IMR-90 (cell line): ENCODE measurements at regions not wholly inside any gene's neighbourhood (a gene's known extent, or its start where the extent isn't known, plus 50 kb on each side); places are given as distances from the start of the nearest gene placed in this dataset.

Experiments
- SMC3 ChIP-seq: fragments of 150-350 bp; IDR thresholded peaks from 2 replicates; pipeline ENCODE4 v1.6.1; 2016; ENCODE audit warnings: low read depth, mild to moderate bottlenecking, antibody characterized with exemption, low read length, moderate library complexity
- TF ChIP-seq, protein P1 (sequence below): conservative IDR thresholded peaks from 2 replicates; pipeline ENCODE4 v1.5.1; 2012; ENCODE audit warnings: mild to moderate bottlenecking, low read depth, low read length, improper control_type of control experiment

DNA sequence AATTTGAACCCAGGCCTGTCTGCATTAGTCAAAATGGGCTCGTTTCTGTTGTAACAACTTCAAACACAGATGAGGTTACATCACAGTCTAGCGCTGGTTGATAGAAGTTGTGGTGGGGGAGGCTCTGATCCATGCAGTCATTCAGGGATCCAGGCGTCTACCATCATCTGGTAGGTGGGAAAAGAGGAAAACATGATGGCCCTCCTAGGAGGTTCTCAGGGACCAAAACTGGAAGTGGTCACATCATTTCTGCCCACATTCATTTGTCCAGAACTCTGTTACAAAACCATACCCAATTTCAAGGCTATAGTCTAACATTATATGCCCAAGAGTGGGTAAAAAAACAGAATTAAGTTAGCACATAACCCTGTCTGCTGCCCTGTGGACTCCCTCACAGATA is 135.1 kb downstream of the PHETA1 start:
- no peak for TF ChIP-seq SMC3
- TF ChIP-seq, protein P1, sequence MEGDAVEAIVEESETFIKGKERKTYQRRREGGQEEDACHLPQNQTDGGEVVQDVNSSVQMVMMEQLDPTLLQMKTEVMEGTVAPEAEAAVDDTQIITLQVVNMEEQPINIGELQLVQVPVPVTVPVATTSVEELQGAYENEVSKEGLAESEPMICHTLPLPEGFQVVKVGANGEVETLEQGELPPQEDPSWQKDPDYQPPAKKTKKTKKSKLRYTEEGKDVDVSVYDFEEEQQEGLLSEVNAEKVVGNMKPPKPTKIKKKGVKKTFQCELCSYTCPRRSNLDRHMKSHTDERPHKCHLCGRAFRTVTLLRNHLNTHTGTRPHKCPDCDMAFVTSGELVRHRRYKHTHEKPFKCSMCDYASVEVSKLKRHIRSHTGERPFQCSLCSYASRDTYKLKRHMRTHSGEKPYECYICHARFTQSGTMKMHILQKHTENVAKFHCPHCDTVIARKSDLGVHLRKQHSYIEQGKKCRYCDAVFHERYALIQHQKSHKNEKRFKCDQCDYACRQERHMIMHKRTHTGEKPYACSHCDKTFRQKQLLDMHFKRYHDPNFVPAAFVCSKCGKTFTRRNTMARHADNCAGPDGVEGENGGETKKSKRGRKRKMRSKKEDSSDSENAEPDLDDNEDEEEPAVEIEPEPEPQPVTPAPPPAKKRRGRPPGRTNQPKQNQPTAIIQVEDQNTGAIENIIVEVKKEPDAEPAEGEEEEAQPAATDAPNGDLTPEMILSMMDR, result no peak
